ENCODE measurements at regions not wholly inside any gene's neighbourhood (a gene's known extent, or its start where the extent isn't known, plus 50 kb on each side); places are given as distances from the start of the nearest gene placed in this dataset.

GRCh38 chr5:164950927-164951326, 1445.5 kb downstream of the MAT2B start:
- TF ChIP-seq CTCF (optimal IDR thresholded peaks at IDR 0.05 in 1 of 3, IDR thresholded peaks at IDR 0.05 in 1 of 3, conservative IDR thresholded peaks at IDR 0.05 in 1 of 3; ENCODE audit: extremely low read depth in 1 of 3, insufficient read depth in 2 of 3, low read length in 3 of 3) (no peak), EZH2 (IDR thresholded peaks at IDR 0.05; ENCODE audit: low read length) (no peak)

All from keratinocyte (primary cell).